HEK293 (cell line): ENCODE measurements at regions not wholly inside any gene's neighbourhood (a gene's known extent, or its start where the extent isn't known, plus 50 kb on each side); places are given as distances from the start of the nearest gene placed in this dataset.

Experiments used
- CTCF ChIA-PET: fragments of 350-600 bp; formaldehyde crosslinking; extraction: SDS; loops from one replicate; lab custom pipeline; 2021; ENCODE audit warnings: antibody characterized with exemption; lab: Yijun Ruan, JAX
- POLR2A ChIA-PET: fragments of 300-600 bp; formaldehyde crosslinking; extraction: SDS; loops from one replicate; lab custom pipeline; 2020; ENCODE audit warnings: antibody characterized with exemption, inconsistent platforms; lab: Yijun Ruan, JAX
- H3K27ac ChIP-seq: fragments of 200-500 bp; sonication (Bioruptor generic); 2 replicates; pipeline ENCODE4 v1.5.1; 2014; ENCODE audit warnings: low read depth, low read length, control low read depth, inconsistent platforms; ENCODE audit errors: extremely low read depth
- H3K36me3 ChIP-seq, 2 experiments: fragments of 200-500 bp in 1 of 2; sonication (Bioruptor generic) in 1 of 2; 1 replicate in 1 of 2; 2 replicates in 1 of 2; pipeline ENCODE4 v1.5.1; 2014 to 2017; ENCODE audit warnings: inconsistent platforms in 2 of 2, low read length in 2 of 2; ENCODE audit not compliant: control insufficient read depth in 2 of 2, insufficient read depth in 1 of 2
- H3K4me1 ChIP-seq: fragments of 200-500 bp; sonication (Bioruptor generic); 2 replicates; pipeline ENCODE4 v1.5.1; 2014; ENCODE audit warnings: mild to moderate bottlenecking, low read length, inconsistent platforms; ENCODE audit not compliant: control insufficient read depth, insufficient read depth
- H3K4me3 ChIP-seq: 2 replicates; pipeline ENCODE4 v1.5.1; 2011; ENCODE audit warnings: low read depth, mild to moderate bottlenecking, control low read depth, low read length, moderate library complexity
- H3K9me3 ChIP-seq: fragments of 200-500 bp; sonication (Bioruptor generic); 2 replicates; pipeline ENCODE4 v1.5.1; 2014; ENCODE audit warnings: low read depth, low read length, inconsistent platforms; ENCODE audit not compliant: control insufficient read depth, insufficient read depth
- KLF1 ChIP-seq: fragments of 450-650 bp; formaldehyde crosslinking; IDR thresholded peaks from 2 replicates; pipeline ENCODE4 v1.5.1; 2016; ENCODE audit warnings: missing biosample characterization, missing genetic modification characterization
- KLF10 ChIP-seq: fragments of 450-650 bp; IDR thresholded peaks from 2 replicates; pipeline ENCODE4 v1.5.1; 2018; ENCODE audit warnings: missing biosample characterization, mild to moderate bottlenecking, missing genetic modification characterization
- KLF7 ChIP-seq: fragments of 450-650 bp; formaldehyde crosslinking; IDR thresholded peaks from 2 replicates; pipeline ENCODE4 v1.5.1; 2016; ENCODE audit warnings: missing biosample characterization, missing genetic modification characterization, borderline replicate concordance
- MZF1 ChIP-seq: fragments of 450-650 bp; formaldehyde crosslinking; IDR thresholded peaks from 2 replicates; pipeline ENCODE4 v1.5.1; 2017; ENCODE audit warnings: missing biosample characterization, missing genetic modification characterization, borderline replicate concordance
- OSR2 ChIP-seq: fragments of 450-650 bp; formaldehyde crosslinking; IDR thresholded peaks from 2 replicates; pipeline ENCODE4 v1.5.1; 2016; ENCODE audit warnings: missing biosample characterization, missing genetic modification characterization
- PRDM4 ChIP-seq: fragments of 450-650 bp; formaldehyde crosslinking; IDR thresholded peaks from 2 replicates; pipeline ENCODE4 v1.5.1; 2017; ENCODE audit warnings: missing biosample characterization, missing genetic modification characterization
- ZNF10 ChIP-seq: fragments of 450-650 bp; formaldehyde crosslinking; IDR thresholded peaks from 2 replicates; pipeline ENCODE4 v1.5.1; 2017; ENCODE audit warnings: missing biosample characterization, missing genetic modification characterization
- ZNF169 ChIP-seq: fragments of 450-650 bp; formaldehyde crosslinking; IDR thresholded peaks from 2 replicates; pipeline ENCODE4 v1.5.1; 2016; ENCODE audit warnings: missing biosample characterization, missing genetic modification characterization
- ZNF221 ChIP-seq: fragments of 450-650 bp; formaldehyde crosslinking; IDR thresholded peaks from 2 replicates; pipeline ENCODE4 v1.5.1; 2017; ENCODE audit warnings: missing biosample characterization, missing genetic modification characterization, borderline replicate concordance
- ZNF354C ChIP-seq: fragments of 450-650 bp; formaldehyde crosslinking; IDR thresholded peaks from 2 replicates; pipeline ENCODE4 v1.5.1; 2016; ENCODE audit warnings: missing biosample characterization, missing genetic modification characterization, low read depth, borderline replicate concordance
- ZNF518A ChIP-seq: fragments of 450-650 bp; formaldehyde crosslinking; conservative IDR thresholded peaks from 2 replicates; pipeline ENCODE4 v1.5.1; 2016; ENCODE audit warnings: low read depth, missing biosample characterization, missing genetic modification characterization
- ZNF692 ChIP-seq: fragments of 450-650 bp; formaldehyde crosslinking; IDR thresholded peaks from 2 replicates; pipeline ENCODE4 v1.5.1; 2016; ENCODE audit warnings: missing biosample characterization, missing genetic modification characterization
- TF ChIP-seq, protein P1 (sequence below): fragments of 450-650 bp; formaldehyde crosslinking; IDR thresholded peaks from 2 replicates; pipeline ENCODE4 v1.5.1; 2016; ENCODE audit warnings: missing biosample characterization, missing genetic modification characterization, borderline replicate concordance
- TF ChIP-seq, protein P2 (sequence below): fragments of 450-650 bp; formaldehyde crosslinking; IDR thresholded peaks from 2 replicates; pipeline ENCODE4 v1.5.1; 2017; ENCODE audit warnings: missing biosample characterization, mild to moderate bottlenecking, missing genetic modification characterization, moderate library complexity
- TF ChIP-seq, protein P3 (sequence below): fragments of 450-650 bp; formaldehyde crosslinking; optimal IDR thresholded peaks from 2 replicates; pipeline ENCODE3; 2016; ENCODE audit warnings: missing biosample characterization, mild to moderate bottlenecking, missing genetic modification characterization

- TF ChIP-seq PRDM4 (tag by site-specific recombination) (no peak), ZNF169 (tag by site-specific recombination) (no peak), ZNF10 (no peak)
Observed at GRCh38 chr5:8765886-8766285, 780.0 kb downstream of the SEMA5A start (continued).

DNA sequence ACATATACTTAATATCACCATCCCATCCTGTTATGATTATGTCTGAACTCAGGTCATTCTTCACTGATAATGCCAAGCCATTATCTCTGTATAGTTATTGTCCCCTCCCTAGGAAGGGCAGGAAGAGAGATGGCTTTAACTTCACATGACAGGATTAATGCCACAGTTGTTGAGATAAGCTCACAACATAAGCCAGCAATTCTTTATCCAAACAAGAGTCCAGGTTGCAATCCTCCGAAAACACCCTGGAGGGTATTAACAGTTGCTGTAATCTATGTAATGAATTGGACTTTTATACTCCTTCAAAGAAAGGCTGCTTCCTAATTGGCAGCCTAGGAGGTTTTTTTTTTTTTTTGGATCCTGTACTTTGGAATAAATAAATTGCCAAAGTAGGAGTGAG is 779.4 kb downstream of the SEMA5A start:
- no peak for TF ChIP-seq KLF10
- TF ChIP-seq, protein P1, sequence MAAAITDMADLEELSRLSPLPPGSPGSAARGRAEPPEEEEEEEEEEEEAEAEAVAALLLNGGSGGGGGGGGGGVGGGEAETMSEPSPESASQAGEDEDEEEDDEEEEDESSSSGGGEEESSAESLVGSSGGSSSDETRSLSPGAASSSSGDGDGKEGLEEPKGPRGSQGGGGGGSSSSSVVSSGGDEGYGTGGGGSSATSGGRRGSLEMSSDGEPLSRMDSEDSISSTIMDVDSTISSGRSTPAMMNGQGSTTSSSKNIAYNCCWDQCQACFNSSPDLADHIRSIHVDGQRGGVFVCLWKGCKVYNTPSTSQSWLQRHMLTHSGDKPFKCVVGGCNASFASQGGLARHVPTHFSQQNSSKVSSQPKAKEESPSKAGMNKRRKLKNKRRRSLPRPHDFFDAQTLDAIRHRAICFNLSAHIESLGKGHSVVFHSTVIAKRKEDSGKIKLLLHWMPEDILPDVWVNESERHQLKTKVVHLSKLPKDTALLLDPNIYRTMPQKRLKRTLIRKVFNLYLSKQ (tag by site-specific recombination): no peak
- H3K4me1 ChIP-seq: no peaks in the 10 kb centered on the region
- no peaks in the 10 kb centered on the region for H3K36me3 ChIP-seq
- no peaks in the 10 kb centered on the region for H3K9me3 ChIP-seq
- no peak overlapping the region for H3K4me3 ChIP-seq
- ChIA-PET POLR2A (no interaction called here), CTCF (interaction anchor here (0.6 kb wide), 1 partner anchor 1118 kb away, joined by 3 read pairs; no protein-coding TSS in a partner anchor)
- H3K27ac ChIP-seq: no peak overlapping the region

DNA sequence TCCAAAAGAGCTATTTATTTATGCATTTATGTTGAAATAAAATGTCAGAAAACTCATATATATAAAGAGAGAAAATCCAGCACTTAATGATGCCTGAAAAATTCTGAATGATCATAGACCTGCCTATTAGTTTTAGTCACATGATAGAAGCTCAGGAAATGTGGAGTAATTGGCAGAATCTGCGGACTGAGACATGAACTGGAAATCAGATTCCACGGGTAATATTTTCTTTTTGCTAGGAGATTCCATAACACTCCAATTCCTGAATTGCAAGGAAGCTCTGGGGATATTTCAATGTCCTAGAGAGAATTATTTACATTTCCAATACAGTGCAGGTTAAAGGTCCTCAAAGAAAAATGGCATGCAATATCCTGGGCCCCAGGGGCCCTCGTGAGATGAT is 778.8 kb downstream of the SEMA5A start:
- Histone ChIP-seq H3K4me3 (no peak overlapping the region), H3K27ac (no peak overlapping the region), H3K9me3 (no peaks in the 10 kb centered on the region), H3K36me3 (no peaks in the 10 kb centered on the region), H3K4me1 (no peaks in the 10 kb centered on the region)
- ChIA-PET CTCF (no interaction called here), POLR2A (no interaction called here)
- no peak for TF ChIP-seq ZNF518A (tag by site-specific recombination)
- TF ChIP-seq, protein P2, sequence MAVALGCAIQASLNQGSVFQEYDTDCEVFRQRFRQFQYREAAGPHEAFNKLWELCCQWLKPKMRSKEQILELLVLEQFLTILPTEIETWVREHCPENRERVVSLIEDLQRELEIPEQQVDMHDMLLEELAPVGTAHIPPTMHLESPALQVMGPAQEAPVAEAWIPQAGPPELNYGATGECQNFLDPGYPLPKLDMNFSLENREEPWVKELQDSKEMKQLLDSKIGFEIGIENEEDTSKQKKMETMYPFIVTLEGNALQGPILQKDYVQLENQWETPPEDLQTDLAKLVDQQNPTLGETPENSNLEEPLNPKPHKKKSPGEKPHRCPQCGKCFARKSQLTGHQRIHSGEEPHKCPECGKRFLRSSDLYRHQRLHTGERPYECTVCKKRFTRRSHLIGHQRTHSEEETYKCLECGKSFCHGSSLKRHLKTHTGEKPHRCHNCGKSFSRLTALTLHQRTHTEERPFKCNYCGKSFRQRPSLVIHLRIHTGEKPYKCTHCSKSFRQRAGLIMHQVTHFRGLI (tag by site-specific recombination): no peak

- no peaks in the 10 kb centered on the region for H3K9me3 ChIP-seq
- CTCF ChIA-PET: no interaction called here
- TF ChIP-seq KLF1 (tag by site-specific recombination) (no peak), ZNF354C (tag by site-specific recombination) (no peak), OSR2 (tag by site-specific recombination) (no peak), KLF10 (no peak), KLF7 (tag by site-specific recombination) (no peak), MZF1 (no peak), ZNF692 (no peak), ZNF221 (tag by site-specific recombination) (no peak)
- TF ChIP-seq, protein P3, sequence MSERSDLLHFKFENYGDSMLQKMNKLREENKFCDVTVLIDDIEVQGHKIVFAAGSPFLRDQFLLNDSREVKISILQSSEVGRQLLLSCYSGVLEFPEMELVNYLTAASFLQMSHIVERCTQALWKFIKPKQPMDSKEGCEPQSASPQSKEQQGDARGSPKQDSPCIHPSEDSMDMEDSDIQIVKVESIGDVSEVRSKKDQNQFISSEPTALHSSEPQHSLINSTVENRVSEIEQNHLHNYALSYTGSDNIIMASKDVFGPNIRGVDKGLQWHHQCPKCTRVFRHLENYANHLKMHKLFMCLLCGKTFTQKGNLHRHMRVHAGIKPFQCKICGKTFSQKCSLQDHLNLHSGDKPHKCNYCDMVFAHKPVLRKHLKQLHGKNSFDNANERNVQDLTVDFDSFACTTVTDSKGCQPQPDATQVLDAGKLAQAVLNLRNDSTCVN (tag by site-specific recombination): no peak
Observed at GRCh38 chr5:8767746-8768145, 778.1 kb downstream of the SEMA5A start.

More at GRCh38 chr5:8767746-8768145, 778.1 kb downstream of the SEMA5A start:
- Histone ChIP-seq H3K27ac (no peak overlapping the region), H3K4me1 (no peaks in the 10 kb centered on the region), H3K4me3 (no peak overlapping the region), H3K36me3 (no peaks in the 10 kb centered on the region)
- POLR2A ChIA-PET: no interaction called here
